ENCODE measurements at regions not wholly inside any gene's neighbourhood (a gene's known extent, or its start where the extent isn't known, plus 50 kb on each side); places are given as distances from the start of the nearest gene placed in this dataset.

GRCh38 chr20:24836041-24836533 is 113.0 kb upstream of the CST7 start:
- WGBS (ENCODE audit: insufficient coverage, low lambda C conversion rate): no CpG with 5 or more reads among the region's 3 CpGs
- H3K4me1 ChIP-seq (ENCODE audit: control insufficient read depth, insufficient read depth, low read length): no peaks in the 10 kb centered on the region
- no peaks in the 10 kb centered on the region for H3K27me3 ChIP-seq (ENCODE audit: control insufficient read depth, insufficient read depth, low read length)
- no peaks in the 10 kb centered on the region for H3K36me3 ChIP-seq (ENCODE audit: control insufficient read depth, insufficient read depth, low read length)
- no peak overlapping the region for H3K4me3 ChIP-seq (ENCODE audit: low read length)
- H3K27ac ChIP-seq (ENCODE audit: low read length): no peak overlapping the region
- DNase-seq: no peak
- no peaks in the 10 kb centered on the region for H3K9me3 ChIP-seq (ENCODE audit: control insufficient read depth, low read depth, low read length)

GRCh38 chr20:24836661-24837299 is 112.3 kb upstream of the CST7 start:
- DNase-seq: no peak
- no CpG with 5 or more reads among the region's 9 CpGs for WGBS (ENCODE audit: insufficient coverage, low lambda C conversion rate)

GRCh38 chr20:24837781-24838450 is 111.2 kb upstream of the CST7 start:
- WGBS (ENCODE audit: insufficient coverage, low lambda C conversion rate): 90% methylated on average over 2 of the region's 7 CpGs
- DNase-seq: no peak
- Histone ChIP-seq H3K9me3 (ENCODE audit: control insufficient read depth, low read depth, low read length) (no peaks in the 10 kb centered on the region), H3K27me3 (ENCODE audit: control insufficient read depth, insufficient read depth, low read length) (no peaks in the 10 kb centered on the region), H3K4me3 (ENCODE audit: low read length) (no peak overlapping the region), H3K4me1 (ENCODE audit: control insufficient read depth, insufficient read depth, low read length) (no peaks in the 10 kb centered on the region), H3K36me3 (ENCODE audit: control insufficient read depth, insufficient read depth, low read length) (no peaks in the 10 kb centered on the region), H3K27ac (ENCODE audit: low read length) (no peak overlapping the region)

More at GRCh38 chr20:24836661-24837299, 112.3 kb upstream of the CST7 start:
- Histone ChIP-seq H3K27ac (ENCODE audit: low read length) (no peak overlapping the region), H3K4me1 (ENCODE audit: control insufficient read depth, insufficient read depth, low read length) (no peaks in the 10 kb centered on the region), H3K4me3 (ENCODE audit: low read length) (no peak overlapping the region), H3K36me3 (ENCODE audit: control insufficient read depth, insufficient read depth, low read length) (no peaks in the 10 kb centered on the region), H3K27me3 (ENCODE audit: control insufficient read depth, insufficient read depth, low read length) (no peaks in the 10 kb centered on the region), H3K9me3 (ENCODE audit: control insufficient read depth, low read depth, low read length) (no peaks in the 10 kb centered on the region)

GRCh38 chr20:24838546-24839535 is 110.2 kb upstream of the CST7 start:
- Histone ChIP-seq H3K9me3 (ENCODE audit: control insufficient read depth, low read depth, low read length) (no peaks in the 10 kb centered on the region), H3K27ac (ENCODE audit: low read length) (no peak overlapping the region), H3K27me3 (ENCODE audit: control insufficient read depth, insufficient read depth, low read length) (no peaks in the 10 kb centered on the region), H3K4me1 (ENCODE audit: control insufficient read depth, insufficient read depth, low read length) (no peaks in the 10 kb centered on the region), H3K36me3 (ENCODE audit: control insufficient read depth, insufficient read depth, low read length) (no peaks in the 10 kb centered on the region), H3K4me3 (ENCODE audit: low read length) (no peak overlapping the region)
- no peak for DNase-seq
- no CpG with 5 or more reads among the region's 8 CpGs for WGBS (ENCODE audit: insufficient coverage, low lambda C conversion rate)

GRCh38 chr20:24840121-24840713 is 108.9 kb upstream of the CST7 start:
- Histone ChIP-seq H3K27me3 (ENCODE audit: control insufficient read depth, insufficient read depth, low read length) (no peaks in the 10 kb centered on the region), H3K4me3 (ENCODE audit: low read length) (no peak overlapping the region), H3K9me3 (ENCODE audit: control insufficient read depth, low read depth, low read length) (no peaks in the 10 kb centered on the region), H3K36me3 (ENCODE audit: control insufficient read depth, insufficient read depth, low read length) (no peaks in the 10 kb centered on the region), H3K4me1 (ENCODE audit: control insufficient read depth, insufficient read depth, low read length) (no peaks in the 10 kb centered on the region), H3K27ac (ENCODE audit: low read length) (no peak overlapping the region)
- WGBS (ENCODE audit: insufficient coverage, low lambda C conversion rate): 87% methylated on average over 3 of the region's 8 CpGs
- no peak for DNase-seq

- no peaks in the 10 kb centered on the region for H3K9me3 ChIP-seq (ENCODE audit: control insufficient read depth, low read depth, low read length)
- H3K4me3 ChIP-seq (ENCODE audit: low read length): no peak overlapping the region
- no peaks in the 10 kb centered on the region for H3K4me1 ChIP-seq (ENCODE audit: control insufficient read depth, insufficient read depth, low read length)
- DNase-seq: no peak
- H3K36me3 ChIP-seq (ENCODE audit: control insufficient read depth, insufficient read depth, low read length): no peaks in the 10 kb centered on the region
- no peaks in the 10 kb centered on the region for H3K27me3 ChIP-seq (ENCODE audit: control insufficient read depth, insufficient read depth, low read length)
- H3K27ac ChIP-seq (ENCODE audit: low read length): no peak overlapping the region
- WGBS (ENCODE audit: insufficient coverage, low lambda C conversion rate): no CpG with 5 or more reads among the region's 12 CpGs
Measured at GRCh38 chr20:24842274-24842917, 106.7 kb upstream of the CST7 start.

GRCh38 chr20:24842918-24843715 is 106.0 kb upstream of the CST7 start:
- 89% methylated on average over 1 of the region's 7 CpGs for WGBS (ENCODE audit: insufficient coverage, low lambda C conversion rate)
- H3K27ac ChIP-seq (ENCODE audit: low read length): no peak overlapping the region
- no peaks in the 10 kb centered on the region for H3K9me3 ChIP-seq (ENCODE audit: control insufficient read depth, low read depth, low read length)
- H3K36me3 ChIP-seq (ENCODE audit: control insufficient read depth, insufficient read depth, low read length): no peaks in the 10 kb centered on the region
- H3K4me3 ChIP-seq (ENCODE audit: low read length): no peak overlapping the region
- no peaks in the 10 kb centered on the region for H3K27me3 ChIP-seq (ENCODE audit: control insufficient read depth, insufficient read depth, low read length)
- DNase-seq: no peak
- H3K4me1 ChIP-seq (ENCODE audit: control insufficient read depth, insufficient read depth, low read length): no peaks in the 10 kb centered on the region

GRCh38 chr20:24850176-24850575 is 98.9 kb upstream of the CST7 start:
- H3K4me3 ChIP-seq (ENCODE audit: low read length): no peak overlapping the region
- no CpG with 5 or more reads among the region's 5 CpGs for WGBS (ENCODE audit: insufficient coverage, low lambda C conversion rate)

GRCh38 chr20:24851346-24852019 is 97.6 kb upstream of the CST7 start:
- Histone ChIP-seq H3K27me3 (ENCODE audit: control insufficient read depth, insufficient read depth, low read length) (peaks cover 5% of the 10 kb centered on the region), H3K4me1 (ENCODE audit: control insufficient read depth, insufficient read depth, low read length) (no peaks in the 10 kb centered on the region), H3K9me3 (ENCODE audit: control insufficient read depth, low read depth, low read length) (no peaks in the 10 kb centered on the region), H3K27ac (ENCODE audit: low read length) (no peak overlapping the region), H3K4me3 (ENCODE audit: low read length) (no peak overlapping the region), H3K36me3 (ENCODE audit: control insufficient read depth, insufficient read depth, low read length) (no peaks in the 10 kb centered on the region)
- 100% methylated on average over 1 of the region's 3 CpGs for WGBS (ENCODE audit: insufficient coverage, low lambda C conversion rate)
- DNase-seq: no peak

More at GRCh38 chr20:24850176-24850575, 98.9 kb upstream of the CST7 start:
- Histone ChIP-seq H3K27ac (ENCODE audit: low read length) (no peak overlapping the region), H3K27me3 (ENCODE audit: control insufficient read depth, insufficient read depth, low read length) (peaks cover 5% of the 10 kb centered on the region), H3K9me3 (ENCODE audit: control insufficient read depth, low read depth, low read length) (no peaks in the 10 kb centered on the region), H3K4me1 (ENCODE audit: control insufficient read depth, insufficient read depth, low read length) (no peaks in the 10 kb centered on the region), H3K36me3 (ENCODE audit: control insufficient read depth, insufficient read depth, low read length) (no peaks in the 10 kb centered on the region)
- no peak for DNase-seq
